BE2C (cell line): ENCODE measurements at regions not wholly inside any gene's neighbourhood (a gene's known extent, or its start where the extent isn't known, plus 50 kb on each side); places are given as distances from the start of the nearest gene placed in this dataset.

Experiments used
- DNase-seq: peaks from one replicate; pipeline ENCODE4 v3.0.0-alpha.2; 2020
- H3K27me3 ChIP-seq: fragments of 250-450 bp; sonication (Bioruptor Pico); 2 replicates; pipeline ENCODE4 v1.5.1; 2020; ENCODE audit warnings: mild to moderate bottlenecking
- H3K36me3 ChIP-seq: fragments of 250-450 bp; sonication (Bioruptor Pico); 2 replicates; pipeline ENCODE4 v1.5.1; 2020; ENCODE audit warnings: mild to moderate bottlenecking
- H3K4me1 ChIP-seq: fragments of 250-450 bp; sonication (Bioruptor Pico); 2 replicates; pipeline ENCODE4 v1.5.1; 2020
- H3K4me3 ChIP-seq: 2 replicates; pipeline ENCODE4 v1.5.1; 2011; ENCODE audit warnings: low read depth, low read length
- H3K9me3 ChIP-seq: fragments of 250-450 bp; sonication (Bioruptor Pico); 2 replicates; pipeline ENCODE4 v1.5.1; 2020
- CTCF ChIP-seq: IDR thresholded peaks from 2 replicates; pipeline ENCODE4 v1.5.1; 2012; ENCODE audit warnings: mild to moderate bottlenecking, low read depth, low read length

GRCh38 chr13:99640260-99640659 is 139.0 kb downstream of the TM9SF2 start:
- Histone ChIP-seq H3K36me3 (no peaks in the 10 kb centered on the region), H3K4me1 (no peaks in the 10 kb centered on the region), H3K9me3 (no peaks in the 10 kb centered on the region), H3K27me3 (no peaks in the 10 kb centered on the region), H3K4me3 (no peak overlapping the region)
- TF ChIP-seq CTCF, result no peak
- no peak for DNase-seq

- Histone ChIP-seq H3K4me1 (no peaks in the 10 kb centered on the region), H3K4me3 (no peak overlapping the region), H3K36me3 (no peaks in the 10 kb centered on the region), H3K9me3 (no peaks in the 10 kb centered on the region), H3K27me3 (no peaks in the 10 kb centered on the region)
- DNase-seq, result no peak
- no peak for TF ChIP-seq CTCF
Measured at GRCh38 chr13:99639126-99639525, 137.9 kb downstream of the TM9SF2 start.

GRCh38 chr13:99636728-99637353 is 135.6 kb downstream of the TM9SF2 start:
- Histone ChIP-seq H3K4me3 (no peak overlapping the region), H3K9me3 (no peaks in the 10 kb centered on the region), H3K36me3 (no peaks in the 10 kb centered on the region), H3K4me1 (no peaks in the 10 kb centered on the region), H3K27me3 (no peaks in the 10 kb centered on the region)
- no peak for DNase-seq
- TF ChIP-seq CTCF, result no peak

GRCh38 chr13:99636306-99636705 is 135.0 kb downstream of the TM9SF2 start:
- no peak for DNase-seq
- Histone ChIP-seq H3K36me3 (no peaks in the 10 kb centered on the region), H3K4me1 (no peaks in the 10 kb centered on the region), H3K9me3 (no peaks in the 10 kb centered on the region), H3K4me3 (no peak overlapping the region), H3K27me3 (no peaks in the 10 kb centered on the region)
- TF ChIP-seq CTCF, result no peak

- TF ChIP-seq CTCF, result no peak
- no peaks in the 10 kb centered on the region for H3K4me1 ChIP-seq
- peaks cover 6% of the 10 kb centered on the region; the same call in 1 of the 2 replicates for H3K27me3 ChIP-seq
- H3K4me3 ChIP-seq, result no peak overlapping the region
- no peak for DNase-seq
- no peaks in the 10 kb centered on the region for H3K36me3 ChIP-seq
- no peaks in the 10 kb centered on the region for H3K9me3 ChIP-seq
Measured at GRCh38 chr13:99634672-99635071, 133.4 kb downstream of the TM9SF2 start.

- no peaks in the 10 kb centered on the region for H3K9me3 ChIP-seq
- no peaks in the 10 kb centered on the region for H3K36me3 ChIP-seq
- no peaks in the 10 kb centered on the region for H3K4me1 ChIP-seq
- no peak for DNase-seq
- H3K4me3 ChIP-seq, result no peak overlapping the region
- peaks cover 27% of the 10 kb centered on the region for H3K27me3 ChIP-seq
- no peak for TF ChIP-seq CTCF
Measured at GRCh38 chr13:99630269-99630898, 129.1 kb downstream of the TM9SF2 start.
